WTC11 (cell line): ENCODE measurements at regions not wholly inside any gene's neighbourhood (a gene's known extent, or its start where the extent isn't known, plus 50 kb on each side); places are given as distances from the start of the nearest gene placed in this dataset.

Experiments
- ATF6 ChIP-seq: sonication (generic); formaldehyde crosslinking; IDR thresholded peaks from 2 replicates; pipeline ENCODE4 v1.8.1; 2023; ENCODE audit warnings: mild to moderate bottlenecking, missing genetic modification reagents
- CTCF ChIP-seq: fragments of 200-600 bp; IDR thresholded peaks from 2 replicates; pipeline ENCODE4 v1.8.0; 2022; ENCODE audit warnings: antibody characterized with exemption
- MAX ChIP-seq: sonication (generic); formaldehyde crosslinking; IDR thresholded peaks from 2 replicates; pipeline ENCODE4 v1.8.0; 2022; ENCODE audit warnings: mild to moderate bottlenecking, missing genetic modification reagents
- PREB ChIP-seq: sonication (generic); formaldehyde crosslinking; IDR thresholded peaks from 2 replicates; pipeline ENCODE4 v1.8.1; 2022; ENCODE audit warnings: mild to moderate bottlenecking, missing genetic modification reagents, moderate library complexity, borderline replicate concordance
- ZNF121 ChIP-seq: sonication (generic); formaldehyde crosslinking; IDR thresholded peaks from 2 replicates; pipeline ENCODE4 v1.8.0; 2023; ENCODE audit warnings: missing genetic modification reagents
- TF ChIP-seq, protein P1 (sequence below): sonication (generic); formaldehyde crosslinking; IDR thresholded peaks from 2 replicates; pipeline ENCODE4 v1.8.1; 2023; ENCODE audit warnings: mild to moderate bottlenecking, missing genetic modification reagents, moderate library complexity

GRCh38 chr5:62093411-62093810, 212.6 kb upstream of the KIF2A start:
- TF ChIP-seq CTCF (no peak), ATF6 (CRISPR knock-in tag) (no peak), MAX (CRISPR knock-in tag) (no peak), ZNF121 (CRISPR knock-in tag) (no peak), PREB (CRISPR knock-in tag) (no peak)
- TF ChIP-seq, protein P1, sequence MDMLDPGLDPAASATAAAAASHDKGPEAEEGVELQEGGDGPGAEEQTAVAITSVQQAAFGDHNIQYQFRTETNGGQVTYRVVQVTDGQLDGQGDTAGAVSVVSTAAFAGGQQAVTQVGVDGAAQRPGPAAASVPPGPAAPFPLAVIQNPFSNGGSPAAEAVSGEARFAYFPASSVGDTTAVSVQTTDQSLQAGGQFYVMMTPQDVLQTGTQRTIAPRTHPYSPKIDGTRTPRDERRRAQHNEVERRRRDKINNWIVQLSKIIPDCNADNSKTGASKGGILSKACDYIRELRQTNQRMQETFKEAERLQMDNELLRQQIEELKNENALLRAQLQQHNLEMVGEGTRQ = no peak
